Uterus (tissue), 3 donors: ENCODE measurements at regions not wholly inside any gene's neighbourhood (a gene's known extent, or its start where the extent isn't known, plus 50 kb on each side); places are given as distances from the start of the nearest gene placed in this dataset.

Experiments used
- DNase-seq, 2 donors: peaks; one replicate each; pipeline ENCODE4 v3.0.0-alpha.2; 2019 to 2020
- H3K27ac ChIP-seq, 2 donors: fragments of 200-600 bp; sonication (generic); 1 replicate in 1 of 2; 2 replicates in 1 of 2; pipeline ENCODE4 v1.5.1; 2016 to 2018
- H3K27me3 ChIP-seq, 2 donors: fragments of 200-600 bp; sonication (generic); one replicate each; pipeline ENCODE4 v1.5.1; 2018 to 2019; ENCODE audit warnings: control low read depth in 1 of 2
- H3K36me3 ChIP-seq, 2 donors: fragments of 200-600 bp; sonication (generic); one replicate each; pipeline ENCODE4 v1.5.1; 2019; ENCODE audit warnings: control low read depth in 1 of 2
- H3K4me1 ChIP-seq, 2 donors: fragments of 200-600 bp; sonication (generic); one replicate each; pipeline ENCODE4 v1.5.1; 2018 to 2019; ENCODE audit warnings: control low read depth in 1 of 2
- H3K4me3 ChIP-seq, 2 donors: fragments of 200-600 bp; sonication (generic); 1 replicate in 1 of 2; 2 replicates in 1 of 2; pipeline ENCODE4 v1.5.1; 2018 to 2019; ENCODE audit warnings: mild to moderate bottlenecking in 1 of 2
- H3K9me3 ChIP-seq, 2 donors: fragments of 200-600 bp; sonication (generic); one replicate each; pipeline ENCODE4 v1.5.1; 2019; ENCODE audit warnings: control low read depth in 1 of 2
- POLR2A ChIP-seq, 2 donors: fragments of 450-650 bp; IDR thresholded peaks; one replicate each; pipeline ENCODE4 v1.6.1; 2016; ENCODE audit warnings: antibody characterized with exemption in 2 of 2, mild to moderate bottlenecking in 1 of 2, moderate library complexity in 1 of 2
- intact Hi-C: fragments of 100-400 bp; cut with DNase I; formaldehyde crosslinking; loops from one replicate; pipeline ENCODE4 v1.15.1; 2023; ENCODE audit warnings: low total_unique reads
- TF ChIP-seq, protein P1 (sequence below), 4 experiments: fragments of 200-600 bp in 2 of 4; fragments of 450-650 bp in 2 of 4; sonication (generic) in 2 of 4; IDR thresholded peaks; one replicate each; pipeline ENCODE4 v1.5.1; 2016 to 2019; ENCODE audit warnings: antibody characterized with exemption in 4 of 4, mild to moderate bottlenecking in 2 of 4, moderate library complexity in 1 of 4
- donor health status: DM: yes; HTN: yes; CAD: no.

DNA sequence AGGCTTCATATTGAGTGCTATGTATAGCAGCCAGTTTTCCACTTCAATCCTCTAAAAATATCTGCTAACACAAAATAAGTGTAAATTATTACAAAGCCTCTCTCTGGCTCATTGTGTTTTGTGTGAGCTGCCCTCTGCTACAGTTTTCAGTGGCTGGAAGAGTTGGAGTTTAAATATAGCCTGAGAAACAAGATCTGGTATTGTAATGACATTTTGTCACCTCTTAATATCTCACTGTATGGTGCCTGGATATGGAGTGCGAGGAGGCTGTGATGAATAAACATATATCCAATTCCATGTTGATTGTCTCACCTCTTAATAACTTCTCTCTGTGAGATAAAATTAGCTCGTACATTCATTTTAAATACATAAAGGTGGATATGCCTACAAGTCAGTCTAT lies 269.7 kb downstream of the FLRT2 start:
- DNase-seq, result no peak
- TF ChIP-seq, protein P1, sequence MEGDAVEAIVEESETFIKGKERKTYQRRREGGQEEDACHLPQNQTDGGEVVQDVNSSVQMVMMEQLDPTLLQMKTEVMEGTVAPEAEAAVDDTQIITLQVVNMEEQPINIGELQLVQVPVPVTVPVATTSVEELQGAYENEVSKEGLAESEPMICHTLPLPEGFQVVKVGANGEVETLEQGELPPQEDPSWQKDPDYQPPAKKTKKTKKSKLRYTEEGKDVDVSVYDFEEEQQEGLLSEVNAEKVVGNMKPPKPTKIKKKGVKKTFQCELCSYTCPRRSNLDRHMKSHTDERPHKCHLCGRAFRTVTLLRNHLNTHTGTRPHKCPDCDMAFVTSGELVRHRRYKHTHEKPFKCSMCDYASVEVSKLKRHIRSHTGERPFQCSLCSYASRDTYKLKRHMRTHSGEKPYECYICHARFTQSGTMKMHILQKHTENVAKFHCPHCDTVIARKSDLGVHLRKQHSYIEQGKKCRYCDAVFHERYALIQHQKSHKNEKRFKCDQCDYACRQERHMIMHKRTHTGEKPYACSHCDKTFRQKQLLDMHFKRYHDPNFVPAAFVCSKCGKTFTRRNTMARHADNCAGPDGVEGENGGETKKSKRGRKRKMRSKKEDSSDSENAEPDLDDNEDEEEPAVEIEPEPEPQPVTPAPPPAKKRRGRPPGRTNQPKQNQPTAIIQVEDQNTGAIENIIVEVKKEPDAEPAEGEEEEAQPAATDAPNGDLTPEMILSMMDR (IDR thresholded peaks at IDR 0.05), result no peak
- no peak for TF ChIP-seq POLR2A (IDR thresholded peaks at IDR 0.05)
- no peaks in the 10 kb centered on the region for H3K9me3 ChIP-seq
- intact Hi-C loops, result no loop called here
- H3K36me3 ChIP-seq, result no peaks in the 10 kb centered on the region
- no peaks in the 10 kb centered on the region for H3K4me1 ChIP-seq
- no peak overlapping the region for H3K4me3 ChIP-seq
- H3K27me3 ChIP-seq, result no peaks in the 10 kb centered on the region
- H3K27ac ChIP-seq, result no peak overlapping the region

GRCh38 chr14:85798856-85799255 lies 268.9 kb downstream of the FLRT2 start:
- no peaks in the 10 kb centered on the region for H3K36me3 ChIP-seq
- no peak for DNase-seq
- intact Hi-C loops, result no loop called here

GRCh38 chr14:85793533-85793932 lies 263.6 kb downstream of the FLRT2 start:
- no peak overlapping the region for H3K4me3 ChIP-seq
- TF ChIP-seq, protein P1 (IDR thresholded peaks at IDR 0.05), result no peak
- TF ChIP-seq POLR2A (IDR thresholded peaks at IDR 0.05), result no peak
- no peaks in the 10 kb centered on the region for H3K27me3 ChIP-seq
- H3K4me1 ChIP-seq, result no peaks in the 10 kb centered on the region
- DNase-seq, result no peak
- H3K27ac ChIP-seq, result no peak overlapping the region
- H3K9me3 ChIP-seq, result no peaks in the 10 kb centered on the region
- intact Hi-C loops, result no loop called here
- no peaks in the 10 kb centered on the region for H3K36me3 ChIP-seq

More at GRCh38 chr14:85798856-85799255, 268.9 kb downstream of the FLRT2 start:
- TF ChIP-seq, protein P1 (IDR thresholded peaks at IDR 0.05), result no peak
- no peak for TF ChIP-seq POLR2A (IDR thresholded peaks at IDR 0.05)
- no peak overlapping the region for H3K4me3 ChIP-seq
- no peaks in the 10 kb centered on the region for H3K4me1 ChIP-seq
- H3K9me3 ChIP-seq, result no peaks in the 10 kb centered on the region
- no peak overlapping the region for H3K27ac ChIP-seq
- H3K27me3 ChIP-seq, result no peaks in the 10 kb centered on the region

- no peak for TF ChIP-seq POLR2A (IDR thresholded peaks at IDR 0.05)
- TF ChIP-seq, protein P1 (IDR thresholded peaks at IDR 0.05), result no peak
- Histone ChIP-seq H3K4me3 (no peak overlapping the region), H3K9me3 (no peaks in the 10 kb centered on the region), H3K27me3 (no peaks in the 10 kb centered on the region), H3K4me1 (no peaks in the 10 kb centered on the region), H3K36me3 (no peaks in the 10 kb centered on the region), H3K27ac (no peak overlapping the region)
- intact Hi-C loops, result no loop called here
- no peak for DNase-seq
Measured at GRCh38 chr14:85789506-85789905, 259.6 kb downstream of the FLRT2 start.

- DNase-seq, result no peak
- intact Hi-C loops, result no loop called here
- no peaks in the 10 kb centered on the region for H3K36me3 ChIP-seq
- H3K9me3 ChIP-seq, result no peaks in the 10 kb centered on the region
- TF ChIP-seq, protein P1 (IDR thresholded peaks at IDR 0.05), result no peak
- H3K4me1 ChIP-seq, result no peaks in the 10 kb centered on the region
- H3K4me3 ChIP-seq, result no peak overlapping the region
- no peaks in the 10 kb centered on the region for H3K27me3 ChIP-seq
- no peak overlapping the region for H3K27ac ChIP-seq
Measured at GRCh38 chr14:85788470-85789233, 258.7 kb downstream of the FLRT2 start.
